OCI-LY1 (cell line): ENCODE measurements at regions not wholly inside any gene's neighbourhood (a gene's known extent, or its start where the extent isn't known, plus 50 kb on each side); places are given as distances from the start of the nearest gene placed in this dataset.

Experiments
- H2AFZ ChIP-seq: fragments of 200-600 bp; sonication (generic), shearing (Covaris generic); 2 replicates; pipeline ENCODE4 v1.6.0; 2014; ENCODE audit warnings: antibody characterized with exemption, mild to moderate bottlenecking, low read length
- H3F3A ChIP-seq: fragments of 200-600 bp; sonication (generic), shearing (Covaris generic); 2 replicates; pipeline ENCODE4 v1.6.0; 2014; ENCODE audit warnings: mild to moderate bottlenecking, antibody characterized with exemption, low read length, moderate library complexity; ENCODE audit not compliant: insufficient read depth
- H3K27ac ChIP-seq: fragments of 200-600 bp; sonication (generic); 2 replicates; pipeline ENCODE4 v1.5.1; 2014; ENCODE audit warnings: low read length, mixed run types, mild to moderate bottlenecking, low read depth; ENCODE audit not compliant: poor library complexity, severe bottlenecking
- H3K27me3 ChIP-seq: fragments of 200-600 bp; sonication (generic); 2 replicates; pipeline ENCODE4 v1.6.0; 2014; ENCODE audit warnings: antibody characterized with exemption, mild to moderate bottlenecking, low read length, moderate library complexity; ENCODE audit not compliant: insufficient read depth
- H3K36me3 ChIP-seq: fragments of 200-600 bp; sonication (generic); 2 replicates; pipeline ENCODE4 v1.6.1; 2014; ENCODE audit warnings: mild to moderate bottlenecking, antibody characterized with exemption, low read length, moderate library complexity, mixed read lengths; ENCODE audit not compliant: insufficient read depth
- H3K4me1 ChIP-seq: fragments of 200-600 bp; sonication (generic); 2 replicates; pipeline ENCODE4 v1.5.1; 2014; ENCODE audit warnings: mild to moderate bottlenecking, low read length, moderate library complexity; ENCODE audit not compliant: insufficient read depth, severe bottlenecking
- H3K4me2 ChIP-seq: fragments of 200-600 bp; sonication (generic), shearing (Covaris generic); 2 replicates; pipeline ENCODE4 v1.6.1; 2014; ENCODE audit warnings: low read length
- H3K4me3 ChIP-seq: fragments of 200-600 bp; sonication (generic); 2 replicates; pipeline ENCODE4 v1.5.1; 2014; ENCODE audit warnings: low read length, low read depth, mild to moderate bottlenecking, mixed read lengths; ENCODE audit not compliant: poor library complexity, severe bottlenecking
- H3K79me2 ChIP-seq: fragments of 200-600 bp; shearing (Covaris generic); 2 replicates; pipeline ENCODE4 v1.6.1; 2016; ENCODE audit warnings: mixed run types, low read length, mixed read lengths; ENCODE audit not compliant: insufficient read depth
- H3K9ac ChIP-seq: fragments of 200-600 bp; sonication (generic), shearing (Covaris generic); 2 replicates; pipeline ENCODE4 v1.6.1; 2014; ENCODE audit warnings: mild to moderate bottlenecking, low read length, mixed read lengths
- H3K9me2 ChIP-seq: fragments of 200-600 bp; sonication (generic), shearing (Covaris generic); 2 replicates; pipeline ENCODE4 v1.6.1; 2014; ENCODE audit warnings: low read depth, mild to moderate bottlenecking, low read length, mixed read lengths
- H3K9me3 ChIP-seq: fragments of 200-600 bp; shearing (Covaris generic); 2 replicates; pipeline ENCODE4 v1.6.1; 2014; ENCODE audit warnings: low read length, mixed read lengths
- H4K20me1 ChIP-seq: fragments of 200-600 bp; sonication (generic), shearing (Covaris generic); 2 replicates; pipeline ENCODE4 v1.6.0; 2016; ENCODE audit warnings: mild to moderate bottlenecking, low read length; ENCODE audit not compliant: insufficient read depth
- CTCF ChIP-seq: fragments of 200-600 bp; sonication (generic), shearing (Covaris generic); IDR thresholded peaks from 2 replicates; pipeline ENCODE4 v1.5.1; 2017; ENCODE audit warnings: mild to moderate bottlenecking, antibody characterized with exemption, low read length, moderate library complexity, mixed read lengths
- EZH2 ChIP-seq: fragments of 200-600 bp; sonication (generic), shearing (Covaris generic); IDR thresholded peaks from 2 replicates; pipeline ENCODE4 v1.8.0; 2017; ENCODE audit warnings: borderline replicate concordance, mixed run types, mild to moderate bottlenecking, antibody characterized with exemption, low read length, moderate library complexity, mixed read lengths

GRCh38 chr2:5359397-5359796, 332.8 kb upstream of the SOX11 start:
- Histone ChIP-seq H3K4me1 (no peaks in the 10 kb centered on the region), H3K27me3 (no peaks in the 10 kb centered on the region), H4K20me1 (no peaks in the 10 kb centered on the region), H2AFZ (no peak overlapping the region), H3K9me2 (no peaks in the 10 kb centered on the region), H3K79me2 (no peaks in the 10 kb centered on the region), H3K9ac (no peak overlapping the region), H3K4me3 (no peak overlapping the region), H3K4me2 (no peak overlapping the region), H3K36me3 (no peaks in the 10 kb centered on the region), H3K27ac (no peak overlapping the region), H3F3A (no peaks in the 10 kb centered on the region), H3K9me3 (no peaks in the 10 kb centered on the region)
- no peak for TF ChIP-seq CTCF
- no peak for TF ChIP-seq EZH2

- H3K9me3 ChIP-seq = no peaks in the 10 kb centered on the region
- no peaks in the 10 kb centered on the region for H3K4me1 ChIP-seq
- no peaks in the 10 kb centered on the region for H3K79me2 ChIP-seq
- H3K27ac ChIP-seq = no peak overlapping the region
- H3K4me3 ChIP-seq = no peak overlapping the region
- H3F3A ChIP-seq = no peaks in the 10 kb centered on the region
- H3K36me3 ChIP-seq = no peaks in the 10 kb centered on the region
- H2AFZ ChIP-seq = no peak overlapping the region
- no peaks in the 10 kb centered on the region for H4K20me1 ChIP-seq
- TF ChIP-seq EZH2 = no peak
- no peak for TF ChIP-seq CTCF
- H3K27me3 ChIP-seq = no peaks in the 10 kb centered on the region
- H3K9me2 ChIP-seq = no peaks in the 10 kb centered on the region
- H3K9ac ChIP-seq = no peak overlapping the region
- H3K4me2 ChIP-seq = no peak overlapping the region
Observed at GRCh38 chr2:5360081-5360480, 332.1 kb upstream of the SOX11 start.

- H3K27me3 ChIP-seq = no peaks in the 10 kb centered on the region
- H3K9me2 ChIP-seq = no peaks in the 10 kb centered on the region
- no peak overlapping the region for H3K27ac ChIP-seq
- H3K79me2 ChIP-seq = no peaks in the 10 kb centered on the region
- no peak overlapping the region for H3K4me3 ChIP-seq
- no peak overlapping the region for H3K9ac ChIP-seq
- TF ChIP-seq CTCF (no peak), EZH2 (no peak)
- no peaks in the 10 kb centered on the region for H3K36me3 ChIP-seq
- H3K4me1 ChIP-seq = no peaks in the 10 kb centered on the region
- no peaks in the 10 kb centered on the region for H4K20me1 ChIP-seq
- no peak overlapping the region for H3K4me2 ChIP-seq
- no peaks in the 10 kb centered on the region for H3K9me3 ChIP-seq
- H2AFZ ChIP-seq = no peak overlapping the region
- no peaks in the 10 kb centered on the region for H3F3A ChIP-seq
Observed at GRCh38 chr2:5364361-5364760, 327.8 kb upstream of the SOX11 start.
